ENCODE measurements at regions not wholly inside any gene's neighbourhood (a gene's known extent, or its start where the extent isn't known, plus 50 kb on each side); places are given as distances from the start of the nearest gene placed in this dataset.

DNA sequence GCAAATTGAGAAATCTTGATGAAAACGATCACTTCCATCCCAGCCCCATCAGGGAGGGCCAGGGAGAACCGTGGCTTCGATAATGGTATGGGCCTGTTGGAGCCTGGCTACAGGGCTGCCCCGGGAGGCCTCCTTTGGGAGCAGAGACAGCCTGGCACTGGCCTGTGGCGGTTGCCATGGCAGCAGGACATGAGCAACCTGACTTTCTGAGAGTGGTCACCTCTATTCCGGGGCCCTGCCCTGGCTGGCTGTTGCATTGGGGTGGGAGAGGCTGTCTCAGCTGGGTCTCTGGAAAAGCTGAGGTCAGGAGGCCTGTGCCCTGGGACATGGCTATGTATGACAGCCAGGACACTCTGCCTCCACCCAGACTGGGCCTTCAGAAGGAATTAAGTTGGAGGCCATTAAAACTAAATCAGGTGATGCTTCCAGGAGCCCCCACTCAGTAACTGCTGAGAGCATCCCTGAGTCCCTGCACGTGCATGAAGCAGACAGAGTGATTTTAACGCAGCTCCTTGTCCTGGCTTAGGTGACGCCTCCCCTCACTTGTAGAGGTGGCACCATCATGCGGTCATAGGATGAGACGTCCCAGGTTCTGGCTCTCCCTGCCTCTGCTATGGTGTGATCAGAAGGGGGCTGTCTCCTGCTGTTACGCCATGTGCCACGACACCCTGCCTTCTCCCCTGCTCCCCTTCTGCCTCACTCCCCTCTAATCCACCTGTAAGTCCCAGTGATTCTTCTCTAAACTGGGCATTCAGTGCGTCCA is 126.3 kb downstream of the SLC25A47 start:
- DNase-seq (ENCODE audit: low read depth): no peak
- no peak overlapping the region for H3K4me3 ChIP-seq (ENCODE audit: low read length)
- TF ChIP-seq, protein P1, sequence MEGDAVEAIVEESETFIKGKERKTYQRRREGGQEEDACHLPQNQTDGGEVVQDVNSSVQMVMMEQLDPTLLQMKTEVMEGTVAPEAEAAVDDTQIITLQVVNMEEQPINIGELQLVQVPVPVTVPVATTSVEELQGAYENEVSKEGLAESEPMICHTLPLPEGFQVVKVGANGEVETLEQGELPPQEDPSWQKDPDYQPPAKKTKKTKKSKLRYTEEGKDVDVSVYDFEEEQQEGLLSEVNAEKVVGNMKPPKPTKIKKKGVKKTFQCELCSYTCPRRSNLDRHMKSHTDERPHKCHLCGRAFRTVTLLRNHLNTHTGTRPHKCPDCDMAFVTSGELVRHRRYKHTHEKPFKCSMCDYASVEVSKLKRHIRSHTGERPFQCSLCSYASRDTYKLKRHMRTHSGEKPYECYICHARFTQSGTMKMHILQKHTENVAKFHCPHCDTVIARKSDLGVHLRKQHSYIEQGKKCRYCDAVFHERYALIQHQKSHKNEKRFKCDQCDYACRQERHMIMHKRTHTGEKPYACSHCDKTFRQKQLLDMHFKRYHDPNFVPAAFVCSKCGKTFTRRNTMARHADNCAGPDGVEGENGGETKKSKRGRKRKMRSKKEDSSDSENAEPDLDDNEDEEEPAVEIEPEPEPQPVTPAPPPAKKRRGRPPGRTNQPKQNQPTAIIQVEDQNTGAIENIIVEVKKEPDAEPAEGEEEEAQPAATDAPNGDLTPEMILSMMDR (IDR thresholded peaks at IDR 0.05; ENCODE audit: insufficient read depth, low read depth, low read length, missing control alignments): no peak

GRCh38 chr14:100450049-100450448 is 126.9 kb downstream of the SLC25A47 start:
- TF ChIP-seq, protein P1 (IDR thresholded peaks at IDR 0.05; ENCODE audit: insufficient read depth, low read depth, low read length, missing control alignments): no peak
- no peak for DNase-seq (ENCODE audit: low read depth)
- no peak overlapping the region for H3K4me3 ChIP-seq (ENCODE audit: low read length)

- TF ChIP-seq, protein P1 (IDR thresholded peaks at IDR 0.05; ENCODE audit: insufficient read depth, low read depth, low read length, missing control alignments): no peak
- no peak overlapping the region for H3K4me3 ChIP-seq (ENCODE audit: low read length)
- no peak for DNase-seq (ENCODE audit: low read depth)
Measured at GRCh38 chr14:100450736-100451135, 127.6 kb downstream of the SLC25A47 start.

GRCh38 chr14:100451264-100451663 is 128.1 kb downstream of the SLC25A47 start:
- H3K4me3 ChIP-seq (ENCODE audit: low read length): no peak overlapping the region
- TF ChIP-seq, protein P1 (IDR thresholded peaks at IDR 0.05; ENCODE audit: insufficient read depth, low read depth, low read length, missing control alignments): no peak
- no peak for DNase-seq (ENCODE audit: low read depth)

DNA sequence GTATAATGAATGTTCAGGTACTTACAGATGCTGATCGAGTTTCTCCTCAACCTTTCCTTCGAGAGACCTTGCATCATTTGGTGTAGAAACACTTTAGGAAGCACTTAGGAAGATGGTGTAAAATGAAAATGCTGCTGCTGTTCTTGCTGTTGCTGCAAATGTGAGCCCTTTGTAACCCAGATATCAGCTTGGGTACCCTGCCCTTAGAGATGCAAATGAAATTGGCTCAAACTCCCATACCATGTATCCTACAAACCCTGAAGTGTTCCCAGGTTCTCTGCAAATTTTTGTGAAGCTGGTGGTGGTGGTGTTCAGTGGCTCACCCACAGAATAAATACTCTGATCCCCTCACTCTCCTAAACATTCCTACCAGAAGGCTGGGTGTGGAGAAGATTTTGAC is 130.8 kb downstream of the SLC25A47 start:
- TF ChIP-seq, protein P1 (IDR thresholded peaks at IDR 0.05; ENCODE audit: insufficient read depth, low read depth, low read length, missing control alignments): no peak
- DNase-seq (ENCODE audit: low read depth): no peak
- H3K4me3 ChIP-seq (ENCODE audit: low read length): no peak overlapping the region

- TF ChIP-seq, protein P1 (IDR thresholded peaks at IDR 0.05; ENCODE audit: insufficient read depth, low read depth, low read length, missing control alignments): no peak
- no peak for DNase-seq (ENCODE audit: low read depth)
- no peak overlapping the region for H3K4me3 ChIP-seq (ENCODE audit: low read length)
Measured at GRCh38 chr14:100454437-100454836, 131.3 kb downstream of the SLC25A47 start.

DNA sequence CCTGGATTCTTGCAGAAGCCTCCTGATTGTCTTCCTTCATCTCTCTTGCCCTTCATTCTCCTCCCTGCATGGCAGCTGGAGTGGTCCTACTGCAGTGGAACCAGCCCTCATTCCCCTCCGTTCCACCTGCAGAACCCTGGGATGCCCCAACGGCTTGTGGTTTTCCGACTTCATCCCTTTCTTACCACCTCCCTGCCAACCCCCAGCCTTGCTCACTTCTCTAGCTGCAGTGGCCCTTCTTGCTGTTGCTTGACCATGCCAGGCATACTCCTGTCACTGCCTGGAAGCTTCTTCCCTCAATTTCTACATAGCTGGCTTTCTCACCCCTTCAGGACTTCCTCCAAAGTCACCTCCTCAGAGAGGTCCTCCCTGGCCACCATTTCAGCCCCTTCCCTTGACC is 123.3 kb downstream of the BEGAIN start:
- TF ChIP-seq, protein P1 (IDR thresholded peaks at IDR 0.05; ENCODE audit: insufficient read depth, low read depth, low read length, missing control alignments): no peak
- no peak overlapping the region for H3K4me3 ChIP-seq (ENCODE audit: low read length)
- DNase-seq (ENCODE audit: low read depth): no peak

Measured in epithelial cell of esophagus (primary cell).